H1 (cell line): ENCODE measurements at regions not wholly inside any gene's neighbourhood (a gene's known extent, or its start where the extent isn't known, plus 50 kb on each side); places are given as distances from the start of the nearest gene placed in this dataset.

Experiments used
- CTCF ChIA-PET: fragments of 300-600 bp; sonication (Branson Sonifier 250); formaldehyde crosslinking; loops from one replicate; lab custom pipeline; 2021; ENCODE audit not compliant: partially characterized antibody; lab: Charles Lee
- POLR2A ChIA-PET: fragments of 300-600 bp; sonication (Branson Sonifier 250); formaldehyde crosslinking; loops from one replicate; lab custom pipeline; 2021; ENCODE audit warnings: inconsistent platforms; ENCODE audit not compliant: partially characterized antibody; lab: Charles Lee
- DNase-seq, 2 experiments: peaks; one replicate each; pipeline versions ENCODE4 v3.0.0 to v3.0.0-alpha.2; 2010 to 2022; ENCODE audit warnings: low spot score in 2 of 2, low read depth in 1 of 2, mixed read lengths in 1 of 2
- FAIRE-seq: peaks from 2 replicates; lab custom pipeline; 2011; peaks lifted over from hg19 to GRCh38; lab: Jason Lieb, UNC
- H2AFZ ChIP-seq: 2 replicates; pipeline ENCODE4 v1.8.1; 2012; ENCODE audit warnings: low read length, inconsistent platforms
- H2AK5ac ChIP-seq: 2 replicates; pipeline ENCODE4 v1.6.1; 2013; ENCODE audit warnings: low read depth, low read length
- H2BK120ac ChIP-seq: replicated peaks from 2 replicates; pipeline ENCODE3; 2013; ENCODE audit warnings: low read depth, low read length, inconsistent platforms
- H2BK12ac ChIP-seq: 2 replicates; pipeline ENCODE4 v1.6.1; 2013; ENCODE audit warnings: low read depth, low read length
- H2BK15ac ChIP-seq: 2 replicates; pipeline ENCODE4 v1.6.1; 2013; ENCODE audit warnings: low read length
- H2BK20ac ChIP-seq: 2 replicates; pipeline ENCODE4 v1.6.1; 2013; ENCODE audit warnings: low read length
- H2BK5ac ChIP-seq: 2 replicates; pipeline ENCODE4 v1.6.1; 2013; ENCODE audit warnings: low read depth, low read length
- H3K14ac ChIP-seq: 2 replicates; pipeline ENCODE4 v1.6.1; 2013; ENCODE audit warnings: inconsistent platforms; ENCODE audit not compliant: insufficient read length
- H3K18ac ChIP-seq: 2 replicates; pipeline ENCODE4 v1.6.1; 2013; ENCODE audit warnings: low read length; ENCODE audit errors: extremely low read depth
- H3K23ac ChIP-seq: 2 replicates; pipeline ENCODE4 v1.6.1; 2013; ENCODE audit warnings: inconsistent platforms; ENCODE audit not compliant: insufficient read length
- H3K23me2 ChIP-seq: 2 replicates; pipeline ENCODE4 v1.6.1; 2013; ENCODE audit warnings: low read depth, low read length
- H3K27ac ChIP-seq: 2 replicates; pipeline ENCODE4 v1.6.1; 2011; ENCODE audit warnings: low read depth, low read length, inconsistent platforms
- H3K27me3 ChIP-seq, 4 experiments: replicated peaks in 1 of 4; 1 replicate in 1 of 4; 2 replicates in 3 of 4; pipeline versions ENCODE4 v1.6.1 to v1.8.1; 2011 to 2013; ENCODE audit warnings: low read length in 3 of 4, mild to moderate bottlenecking in 3 of 4, inconsistent platforms in 2 of 4, mixed read lengths in 2 of 4, moderate library complexity in 1 of 4; ENCODE audit not compliant: control insufficient read depth in 3 of 4, insufficient read depth in 3 of 4; ENCODE audit errors: extremely low read depth in 1 of 4
- H3K36me3 ChIP-seq, 4 experiments: 2 replicates each; pipeline versions ENCODE4 v1.6.1 to v1.8.1; 2011 to 2013; ENCODE audit warnings: mild to moderate bottlenecking in 4 of 4, low read length in 3 of 4, moderate library complexity in 2 of 4, control low read depth in 1 of 4, inconsistent platforms in 1 of 4; ENCODE audit not compliant: insufficient read depth in 4 of 4, control insufficient read depth in 2 of 4
- H3K4ac ChIP-seq: replicated peaks from 2 replicates; pipeline ENCODE3; 2013; ENCODE audit warnings: low read length, low read depth, mixed read lengths, inconsistent platforms; ENCODE audit not compliant: insufficient read length
- H3K4me1 ChIP-seq, 4 experiments: replicated peaks in 1 of 4; 1 replicate in 1 of 4; 2 replicates in 3 of 4; pipeline versions ENCODE4 v1.6.1 to v1.8.1; 2011 to 2013; ENCODE audit warnings: low read length in 3 of 4, inconsistent platforms in 2 of 4, mixed read lengths in 1 of 4; ENCODE audit not compliant: insufficient read depth in 4 of 4, control insufficient read depth in 3 of 4
- H3K4me2 ChIP-seq, 2 experiments: 2 replicates each; pipeline versions ENCODE4 v1.6.1 to v1.8.1; 2011 to 2013; ENCODE audit warnings: low read depth in 2 of 2, low read length in 2 of 2, control low read depth in 1 of 2, inconsistent platforms in 1 of 2, mild to moderate bottlenecking in 1 of 2; ENCODE audit not compliant: insufficient read depth in 1 of 2
- H3K4me3 ChIP-seq, 4 experiments: fragments of 200-600, 300-600 bp in 1 of 4; sonication (generic), shearing (Covaris generic), sonication (Bioruptor Twin) in 1 of 4; 2 replicates each; pipeline versions ENCODE4 v1.5.1 to v1.8.1; 2011 to 2016; ENCODE audit warnings: low read length in 4 of 4, low read depth in 3 of 4, control low read depth in 2 of 4, inconsistent platforms in 2 of 4, mild to moderate bottlenecking in 2 of 4, mixed read lengths in 1 of 4, moderate library complexity in 1 of 4; ENCODE audit not compliant: insufficient read depth in 2 of 4; ENCODE audit errors: extremely low read depth in 1 of 4
- H3K56ac ChIP-seq: replicated peaks from 2 replicates; pipeline ENCODE3; 2013; ENCODE audit warnings: low read depth, mild to moderate bottlenecking, mixed read lengths, low read length, inconsistent platforms; ENCODE audit not compliant: insufficient read length
- H3K79me1 ChIP-seq: 2 replicates; pipeline ENCODE4 v1.6.1; 2013; ENCODE audit warnings: low read depth, low read length, control low read depth
- H3K79me2 ChIP-seq, 2 experiments: 2 replicates each; pipeline versions ENCODE4 v1.6.1 to v1.8.1; 2012 to 2013; ENCODE audit warnings: low read length in 2 of 2, mild to moderate bottlenecking in 2 of 2, inconsistent platforms in 1 of 2; ENCODE audit not compliant: insufficient read depth in 2 of 2, control insufficient read depth in 1 of 2
- H3K9ac ChIP-seq, 4 experiments: replicated peaks in 1 of 4; 1 replicate in 1 of 4; 2 replicates in 3 of 4; pipeline versions ENCODE4 v1.6.1 to v1.8.1; 2011 to 2013; ENCODE audit warnings: low read depth in 3 of 4, low read length in 3 of 4, control low read depth in 2 of 4, mild to moderate bottlenecking in 2 of 4, moderate library complexity in 2 of 4, inconsistent platforms in 1 of 4; ENCODE audit errors: extremely low read depth in 1 of 4
- H3K9me3 ChIP-seq, 2 experiments: 2 replicates each; pipeline versions ENCODE4 v1.6.1 to v1.8.1; 2012 to 2013; ENCODE audit warnings: mild to moderate bottlenecking in 2 of 2, moderate library complexity in 2 of 2, control low read depth in 1 of 2, inconsistent platforms in 1 of 2, low read depth in 1 of 2, low read length in 1 of 2, mixed read lengths in 1 of 2; ENCODE audit not compliant: insufficient read depth in 2 of 2
- H4K20me1 ChIP-seq, 2 experiments: replicated peaks in 1 of 2; 2 replicates each; pipeline versions ENCODE3 to v1.8.1; 2011 to 2013; ENCODE audit warnings: inconsistent platforms in 2 of 2, low read length in 2 of 2, mild to moderate bottlenecking in 1 of 2; ENCODE audit not compliant: insufficient read depth in 2 of 2, control insufficient read depth in 1 of 2
- H4K5ac ChIP-seq: 2 replicates; pipeline ENCODE4 v1.6.1; 2013; ENCODE audit warnings: low read length, low read depth, mixed read lengths, inconsistent platforms; ENCODE audit not compliant: insufficient read length
- H4K8ac ChIP-seq: 2 replicates; pipeline ENCODE4 v1.8.0; 2013; ENCODE audit warnings: mild to moderate bottlenecking, moderate library complexity, low read length, inconsistent platforms; ENCODE audit not compliant: insufficient read depth; ENCODE audit errors: extremely low read depth
- H4K91ac ChIP-seq: replicated peaks from 2 replicates; pipeline ENCODE3; 2013; ENCODE audit warnings: low read length, mixed read lengths, inconsistent platforms; ENCODE audit not compliant: insufficient read length
- CTBP2 ChIP-seq: IDR thresholded peaks from 2 replicates; pipeline ENCODE4 v1.7.0; 2011; ENCODE audit warnings: borderline replicate concordance, mild to moderate bottlenecking, moderate library complexity, mixed read lengths, low read length; ENCODE audit not compliant: insufficient read depth, insufficient read length
- EZH2 ChIP-seq: fragments of 200-600 bp; sonication (generic); IDR thresholded peaks from 2 replicates; pipeline ENCODE4 v1.7.1; 2012; ENCODE audit warnings: low read depth, mild to moderate bottlenecking, moderate library complexity, low read length, inconsistent platforms; ENCODE audit not compliant: severe bottlenecking
- PHF8 ChIP-seq: fragments of 200-600 bp; sonication (generic); conservative IDR thresholded peaks from 2 replicates; pipeline ENCODE4 v1.7.1; 2012; ENCODE audit warnings: low read depth, mild to moderate bottlenecking, inconsistent platforms, low read length, moderate library complexity
- TAF1 ChIP-seq: IDR thresholded peaks from 2 replicates; pipeline ENCODE4 v1.6.1; 2011; ENCODE audit warnings: mild to moderate bottlenecking, low read depth, low read length
- TAF7 ChIP-seq: optimal IDR thresholded peaks from 2 replicates; pipeline ENCODE3; 2011; ENCODE audit warnings: low read depth, mild to moderate bottlenecking, inconsistent platforms, low read length, moderate library complexity, borderline replicate concordance
- TEAD4 ChIP-seq: IDR thresholded peaks from 2 replicates; pipeline ENCODE4 v1.6.1; 2012; ENCODE audit warnings: low read depth, low read length, inconsistent platforms, mixed read lengths
- WGBS, 2 experiments: shearing (Covaris generic) in 1 of 2; methylation state at CpG; one replicate each; pipeline versions ENCODE4 v1.1.6 to v1.1.7; 2013 to 2015; ENCODE audit warnings: low lambda C conversion rate in 2 of 2, mixed read lengths in 2 of 2, inconsistent platforms in 1 of 2, low coverage in 1 of 2, missing lambda C conversion rate in 1 of 2; ENCODE audit not compliant: insufficient replicate concordance in 2 of 2, insufficient coverage in 1 of 2, insufficient read length in 1 of 2; ENCODE audit errors: extremely low coverage in 1 of 2, missing lambda C conversion rate in 1 of 2; 5-methylcytosine and 5-hydroxymethylcytosine counted together
- TF ChIP-seq, protein P1 (sequence below): IDR thresholded peaks from 2 replicates; pipeline ENCODE4 v1.6.1; 2011; ENCODE audit warnings: low read depth, mild to moderate bottlenecking, low read length; ENCODE audit not compliant: insufficient read depth

DNA sequence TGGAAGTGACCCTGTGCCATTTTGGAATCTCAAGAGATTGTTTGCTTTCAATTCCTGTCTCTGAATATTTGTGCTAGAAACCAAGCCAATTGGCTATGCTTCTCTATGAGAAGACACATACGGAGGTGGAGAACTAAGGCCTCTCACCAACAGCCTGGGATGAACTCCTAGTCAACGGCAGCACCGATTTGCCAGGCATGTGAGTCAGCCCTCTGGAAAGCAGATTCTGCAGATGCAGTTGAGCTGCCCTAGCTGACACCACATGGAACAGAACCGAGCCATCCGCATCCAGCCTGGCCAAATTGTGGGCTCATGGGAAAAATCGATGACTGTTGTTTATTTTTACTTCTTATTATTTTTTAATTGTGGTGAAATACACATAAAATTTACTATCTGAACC is 58.2 kb upstream of the WDFY3 start:
- Histone ChIP-seq H3K4me2 (no peak overlapping the region), H3K4me1 (no peaks in the 10 kb centered on the region), H4K91ac (no peak overlapping the region), H2BK5ac (no peak overlapping the region), H3K27me3 (no peaks in the 10 kb centered on the region), H3K9me3 (peaks cover 0 to 2% of the 10 kb centered on the region in 2 experiments; a peak in 2 of 4 replicates), H3K23me2 (no peaks in the 10 kb centered on the region; the same call in 1 of the 2 replicates), H3K23ac (no peak overlapping the region), H3K14ac (no peak overlapping the region), H3K9ac (no peak overlapping the region), H4K8ac (no peak overlapping the region), H3K27ac (no peak overlapping the region), H3K18ac (no peak overlapping the region), H2AFZ (no peak overlapping the region), H2BK20ac (no peak overlapping the region), H2BK120ac (no peak overlapping the region), H3K36me3 (no peaks in the 10 kb centered on the region), H3K79me2 (no peaks in the 10 kb centered on the region), H2BK15ac (no peak overlapping the region), H4K5ac (no peak overlapping the region), H3K79me1 (no peaks in the 10 kb centered on the region), H3K4me3 (no peak overlapping the region), H3K56ac (no peak overlapping the region), H4K20me1 (no peaks in the 10 kb centered on the region), H3K4ac (no peak overlapping the region), H2BK12ac (no peak overlapping the region), H2AK5ac (no peak overlapping the region)
- no peak for FAIRE-seq
- WGBS, 2 experiments, result 92% methylated on average over 6 of the region's 6 CpGs; no CpG with 5 or more reads in 1 of the 2 experiments
- DNase-seq, result no peak
- ChIA-PET CTCF (no interaction called here), POLR2A (no interaction called here)
- no peak for TF ChIP-seq TEAD4
- TF ChIP-seq, protein P1, sequence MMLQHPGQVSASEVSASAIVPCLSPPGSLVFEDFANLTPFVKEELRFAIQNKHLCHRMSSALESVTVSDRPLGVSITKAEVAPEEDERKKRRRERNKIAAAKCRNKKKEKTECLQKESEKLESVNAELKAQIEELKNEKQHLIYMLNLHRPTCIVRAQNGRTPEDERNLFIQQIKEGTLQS, result no peak
- no peak for TF ChIP-seq EZH2
- no peak for TF ChIP-seq TAF1
- TF ChIP-seq TAF7, result no peak
- no peak for TF ChIP-seq PHF8
- TF ChIP-seq CTBP2, result no peak
